OCI-LY1 (cell line): ENCODE measurements at regions not wholly inside any gene's neighbourhood (a gene's known extent, or its start where the extent isn't known, plus 50 kb on each side); places are given as distances from the start of the nearest gene placed in this dataset.
"Not testable (repeated sequence)": the region's sequence is repeated elsewhere in the genome, so short reads cannot be mapped to it uniquely, and the experiment has no call there.

Source experiments
- CTCF ChIP-seq: fragments of 200-600 bp; sonication (generic), shearing (Covaris generic); IDR thresholded peaks from 2 replicates; pipeline ENCODE4 v1.5.1; 2017; ENCODE audit warnings: mild to moderate bottlenecking, antibody characterized with exemption, low read length, moderate library complexity, mixed read lengths
- EZH2 ChIP-seq: fragments of 200-600 bp; sonication (generic), shearing (Covaris generic); IDR thresholded peaks from 2 replicates; pipeline ENCODE4 v1.8.0; 2017; ENCODE audit warnings: borderline replicate concordance, mixed run types, mild to moderate bottlenecking, antibody characterized with exemption, low read length, moderate library complexity, mixed read lengths

- TF ChIP-seq CTCF, EZH2: not testable (repeated sequence)
Observed at GRCh38 chr14:105644891-105645290, 118.5 kb downstream of the TMEM121 start.
